Cardiac muscle cell (in vitro differentiated cells and primary cell): ENCODE measurements at regions not wholly inside any gene's neighbourhood (a gene's known extent, or its start where the extent isn't known, plus 50 kb on each side); places are given as distances from the start of the nearest gene placed in this dataset.

ENCODE experiments used
- DNase-seq, 2 donors: peaks; one replicate each; pipeline versions ENCODE4 v3.0.0 to v3.0.0-alpha.2; 2010 to 2017; ENCODE audit warnings: low read depth in 1 of 2, low spot score in 1 of 2
- H3K27ac ChIP-seq: fragments of 200-600 bp; sonication (generic); 2 replicates; pipeline ENCODE4 v1.5.1; 2016
- H3K27me3 ChIP-seq: fragments of 200-600 bp; sonication (generic); 2 replicates; pipeline ENCODE4 v1.6.0; 2016; ENCODE audit warnings: control low read depth
- H3K36me3 ChIP-seq: fragments of 200-600 bp; sonication (generic); 2 replicates; pipeline ENCODE4 v1.5.1; 2016; ENCODE audit warnings: control low read depth
- H3K4me1 ChIP-seq: fragments of 200-600 bp; sonication (generic); 2 replicates; pipeline ENCODE4 v1.8.1; 2017; ENCODE audit warnings: low read depth, mild to moderate bottlenecking, mixed run types
- H3K4me3 ChIP-seq: fragments of 200-600 bp; sonication (generic); 2 replicates; pipeline ENCODE4 v1.5.1; 2016; ENCODE audit warnings: mild to moderate bottlenecking
- H3K9me3 ChIP-seq: fragments of 200-600 bp; sonication (generic); 2 replicates; pipeline ENCODE4 v1.5.1; 2017; ENCODE audit warnings: low read depth, mild to moderate bottlenecking, control low read depth
- TF ChIP-seq, protein P1 (sequence below): IDR thresholded peaks from 2 replicates; pipeline ENCODE4 v1.5.1; 2012; ENCODE audit warnings: low read depth, mild to moderate bottlenecking, low read length

GRCh38 chr3:139803294-139803693, 125.5 kb upstream of the NMNAT3 start:
- H3K4me3 ChIP-seq: no peak overlapping the region
- H3K36me3 ChIP-seq: no peaks in the 10 kb centered on the region
- H3K27ac ChIP-seq: no peak overlapping the region
- TF ChIP-seq, protein P1, sequence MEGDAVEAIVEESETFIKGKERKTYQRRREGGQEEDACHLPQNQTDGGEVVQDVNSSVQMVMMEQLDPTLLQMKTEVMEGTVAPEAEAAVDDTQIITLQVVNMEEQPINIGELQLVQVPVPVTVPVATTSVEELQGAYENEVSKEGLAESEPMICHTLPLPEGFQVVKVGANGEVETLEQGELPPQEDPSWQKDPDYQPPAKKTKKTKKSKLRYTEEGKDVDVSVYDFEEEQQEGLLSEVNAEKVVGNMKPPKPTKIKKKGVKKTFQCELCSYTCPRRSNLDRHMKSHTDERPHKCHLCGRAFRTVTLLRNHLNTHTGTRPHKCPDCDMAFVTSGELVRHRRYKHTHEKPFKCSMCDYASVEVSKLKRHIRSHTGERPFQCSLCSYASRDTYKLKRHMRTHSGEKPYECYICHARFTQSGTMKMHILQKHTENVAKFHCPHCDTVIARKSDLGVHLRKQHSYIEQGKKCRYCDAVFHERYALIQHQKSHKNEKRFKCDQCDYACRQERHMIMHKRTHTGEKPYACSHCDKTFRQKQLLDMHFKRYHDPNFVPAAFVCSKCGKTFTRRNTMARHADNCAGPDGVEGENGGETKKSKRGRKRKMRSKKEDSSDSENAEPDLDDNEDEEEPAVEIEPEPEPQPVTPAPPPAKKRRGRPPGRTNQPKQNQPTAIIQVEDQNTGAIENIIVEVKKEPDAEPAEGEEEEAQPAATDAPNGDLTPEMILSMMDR: no peak
- DNase-seq: no peak
- H3K4me1 ChIP-seq: no peaks in the 10 kb centered on the region
- no peaks in the 10 kb centered on the region for H3K9me3 ChIP-seq
- H3K27me3 ChIP-seq: no peaks in the 10 kb centered on the region

DNA sequence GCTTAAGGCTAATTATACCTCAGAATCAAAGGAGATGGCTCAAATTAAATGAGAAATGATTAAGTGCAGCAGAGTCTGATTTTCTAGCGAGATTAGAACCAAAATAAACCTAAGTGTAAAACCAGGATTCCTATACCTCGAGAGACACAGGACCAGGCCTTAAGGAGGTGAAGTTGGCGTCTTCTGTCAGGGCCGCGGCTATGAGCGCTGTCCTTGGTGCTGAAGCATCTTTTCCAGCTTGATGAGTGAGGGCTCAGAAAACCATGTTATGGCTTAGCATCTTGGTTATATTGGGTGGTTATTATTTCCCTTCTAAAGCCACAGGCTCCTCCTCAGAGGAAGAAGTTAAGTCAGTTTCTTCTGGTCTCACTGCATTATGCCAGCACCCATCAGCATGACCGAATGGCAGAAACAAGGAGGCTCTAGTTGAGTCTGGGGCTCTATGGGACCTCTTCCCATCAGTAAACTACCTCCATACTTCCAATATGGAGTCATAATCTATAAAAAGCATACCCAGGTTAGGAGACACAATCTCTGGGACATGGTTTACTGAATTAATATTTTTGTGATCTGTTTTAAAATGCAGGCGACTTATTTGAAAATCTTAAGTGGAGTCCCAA, 120.1 kb upstream of the NMNAT3 start:
- TF ChIP-seq, protein P1: no peak
- Histone ChIP-seq H3K4me3 (no peak overlapping the region), H3K27me3 (no peaks in the 10 kb centered on the region), H3K9me3 (no peaks in the 10 kb centered on the region), H3K36me3 (no peaks in the 10 kb centered on the region), H3K27ac (no peak overlapping the region), H3K4me1 (no peaks in the 10 kb centered on the region)
- DNase-seq: peak; percentile 43 to 85

GRCh38 chr3:139794469-139795265, 116.9 kb upstream of the NMNAT3 start:
- Histone ChIP-seq H3K36me3 (no peaks in the 10 kb centered on the region), H3K27ac (no peak overlapping the region), H3K27me3 (no peaks in the 10 kb centered on the region), H3K4me3 (no peak overlapping the region), H3K9me3 (no peaks in the 10 kb centered on the region), H3K4me1 (no peaks in the 10 kb centered on the region)
- DNase-seq: no peak
- TF ChIP-seq, protein P1: no peak

GRCh38 chr3:139793408-139793807, 115.6 kb upstream of the NMNAT3 start:
- Histone ChIP-seq H3K27me3 (no peaks in the 10 kb centered on the region), H3K36me3 (no peaks in the 10 kb centered on the region), H3K27ac (no peak overlapping the region), H3K4me3 (no peak overlapping the region), H3K9me3 (no peaks in the 10 kb centered on the region), H3K4me1 (no peaks in the 10 kb centered on the region)
- TF ChIP-seq, protein P1: no peak
- DNase-seq: no peak

- TF ChIP-seq, protein P1: no peak
- no peaks in the 10 kb centered on the region for H3K4me1 ChIP-seq
- no peaks in the 10 kb centered on the region for H3K9me3 ChIP-seq
- no peaks in the 10 kb centered on the region for H3K27me3 ChIP-seq
- no peak for DNase-seq
- no peak overlapping the region for H3K27ac ChIP-seq
- H3K36me3 ChIP-seq: no peaks in the 10 kb centered on the region
- H3K4me3 ChIP-seq: no peak overlapping the region
Observed at GRCh38 chr3:139780593-139780992, 102.8 kb upstream of the NMNAT3 start.
